HL-60 (cell line): ENCODE measurements at regions not wholly inside any gene's neighbourhood (a gene's known extent, or its start where the extent isn't known, plus 50 kb on each side); places are given as distances from the start of the nearest gene placed in this dataset.

Experiments
- DNase-seq, 2 experiments: peaks; one replicate each; pipeline ENCODE4 v3.0.0-alpha.2; 2010 to 2020; ENCODE audit warnings: low read depth in 1 of 2, low spot score in 1 of 2
- H3K27ac ChIP-seq: fragments of 250-450 bp; sonication (Bioruptor Pico); replicated peaks from 2 replicates; pipeline ENCODE4 v1.5.1; 2020; ENCODE audit warnings: mild to moderate bottlenecking, moderate library complexity
- H3K27me3 ChIP-seq: fragments of 250-450 bp; sonication (Bioruptor Pico); 2 replicates; pipeline ENCODE4 v1.5.1; 2021; ENCODE audit warnings: mild to moderate bottlenecking, moderate library complexity; ENCODE audit not compliant: insufficient read depth, poor library complexity, severe bottlenecking
- H3K4me3 ChIP-seq: replicated peaks from 2 replicates; pipeline ENCODE4 v1.5.1; 2011; ENCODE audit warnings: mild to moderate bottlenecking, control low read depth, low read length; ENCODE audit not compliant: insufficient read depth
- CTCF ChIP-seq: IDR thresholded peaks from one replicate; pipeline ENCODE4 v1.5.1; 2011; ENCODE audit warnings: low read length, control low read depth, inconsistent platforms; ENCODE audit not compliant: insufficient read depth
- GABPA ChIP-seq: IDR thresholded peaks from 2 replicates; pipeline ENCODE4 v1.6.1; 2012; ENCODE audit warnings: low read depth
- POLR2AphosphoS5 ChIP-seq: IDR thresholded peaks from 2 replicates; pipeline ENCODE4 v1.6.1; 2012; ENCODE audit warnings: low read depth
- REST ChIP-seq: IDR thresholded peaks from 2 replicates; pipeline ENCODE4 v1.6.1; 2012; ENCODE audit warnings: low read depth; ENCODE audit not compliant: insufficient replicate concordance
- SPI1 ChIP-seq: IDR thresholded peaks from 2 replicates; pipeline ENCODE4 v1.6.1; 2012; ENCODE audit warnings: low read depth, mild to moderate bottlenecking, borderline replicate concordance

GRCh38 chr3:96719921-96720320 is 94.5 kb upstream of the EPHA6 start:
- Histone ChIP-seq H3K27me3 (no peaks in the 10 kb centered on the region), H3K27ac (no peak overlapping the region), H3K4me3 (no peak overlapping the region)
- DNase-seq, result no peak
- no peak for TF ChIP-seq REST
- no peak for TF ChIP-seq CTCF
- no peak for TF ChIP-seq GABPA
- no peak for TF ChIP-seq POLR2AphosphoS5
- no peak for TF ChIP-seq SPI1

GRCh38 chr3:96731031-96731430 is 83.4 kb upstream of the EPHA6 start:
- Histone ChIP-seq H3K27ac (no peak overlapping the region), H3K27me3 (no peaks in the 10 kb centered on the region), H3K4me3 (no peak overlapping the region)
- no peak for DNase-seq
- TF ChIP-seq GABPA (no peak), POLR2AphosphoS5 (no peak), REST (no peak), SPI1 (no peak), CTCF (no peak)

GRCh38 chr3:96734273-96735009 is 80.0 kb upstream of the EPHA6 start:
- H3K27me3 ChIP-seq, result no peaks in the 10 kb centered on the region
- no peak overlapping the region for H3K4me3 ChIP-seq
- TF ChIP-seq REST, result no peak
- no peak for TF ChIP-seq CTCF
- no peak for TF ChIP-seq POLR2AphosphoS5
- no peak for TF ChIP-seq GABPA
- TF ChIP-seq SPI1, result no peak
- no peak overlapping the region for H3K27ac ChIP-seq
- DNase-seq, result no peak
